WTC11 (cell line): ENCODE measurements at regions not wholly inside any gene's neighbourhood (a gene's known extent, or its start where the extent isn't known, plus 50 kb on each side); places are given as distances from the start of the nearest gene placed in this dataset.

Experiments
- ATAC-seq: fragments of 200-7000 bp; cut with Tn5 transposase; 2 replicates; pipeline ENCODE4 v1.10.0; 2021; ENCODE audit warnings: mild to moderate bottlenecking, moderate library complexity
- CTCF ChIA-PET: fragments of 300-600 bp; sonication (Branson Sonifier 250); formaldehyde crosslinking; loops from one replicate; lab custom pipeline; 2021; ENCODE audit warnings: antibody characterized with exemption; lab: Charles Lee
- POLR2A ChIA-PET: fragments of 350-600 bp; sonication (Branson Sonifier 250); formaldehyde crosslinking; loops from one replicate; lab custom pipeline; 2021; ENCODE audit warnings: antibody characterized with exemption; lab: Charles Lee
- DNase-seq: peaks from one replicate; pipeline ENCODE4 v3.0.0; 2021; ENCODE audit warnings: low spot score
- H3K27ac Mint-ChIP-seq: 2 replicates; pipeline ENCODE4 v1.8.0; 2021; ENCODE audit warnings: mixed read lengths
- H3K27me3 Mint-ChIP-seq: 2 replicates; pipeline ENCODE4 v1.8.0; 2021; ENCODE audit warnings: low read depth, mild to moderate bottlenecking, moderate library complexity, mixed read lengths
- H3K36me3 Mint-ChIP-seq: 2 replicates; pipeline ENCODE4 v1.8.0; 2021; ENCODE audit warnings: mixed read lengths
- H3K4me1 Mint-ChIP-seq: 2 replicates; pipeline ENCODE4 v1.8.0; 2022; ENCODE audit warnings: mixed read lengths
- H3K4me3 Mint-ChIP-seq: 2 replicates; pipeline ENCODE4 v1.8.0; 2021; ENCODE audit warnings: mild to moderate bottlenecking, moderate library complexity, mixed read lengths
- H3K9me3 Mint-ChIP-seq: 2 replicates; pipeline ENCODE4 v1.8.0; 2021; ENCODE audit warnings: mixed read lengths
- AFF4 ChIP-seq: sonication (generic); formaldehyde crosslinking; IDR thresholded peaks from 2 replicates; pipeline ENCODE4 v1.8.1; 2023; ENCODE audit warnings: mild to moderate bottlenecking, missing genetic modification reagents, borderline replicate concordance
- CREM ChIP-seq: sonication (generic); formaldehyde crosslinking; IDR thresholded peaks from 2 replicates; pipeline ENCODE4 v1.8.1; 2022; ENCODE audit warnings: mild to moderate bottlenecking, missing genetic modification reagents, moderate library complexity
- ELF4 ChIP-seq: sonication (generic); formaldehyde crosslinking; IDR thresholded peaks from 2 replicates; pipeline ENCODE4 v1.8.1; 2022; ENCODE audit warnings: low read depth, mild to moderate bottlenecking, moderate library complexity, missing genetic modification reagents
- ETV6 ChIP-seq: sonication (generic); formaldehyde crosslinking; IDR thresholded peaks from 2 replicates; pipeline ENCODE4 v1.8.1; 2022; ENCODE audit warnings: mild to moderate bottlenecking, missing genetic modification reagents
- FOXJ3 ChIP-seq: sonication (generic); formaldehyde crosslinking; IDR thresholded peaks from 2 replicates; pipeline ENCODE4 v1.9.0; 2021; ENCODE audit warnings: missing genetic modification reagents, mild to moderate bottlenecking, borderline replicate concordance
- FOXK1 ChIP-seq: sonication (generic); formaldehyde crosslinking; IDR thresholded peaks from 2 replicates; pipeline ENCODE4 v1.8.0; 2022; ENCODE audit warnings: mild to moderate bottlenecking, moderate library complexity, missing genetic modification reagents
- GRHL2 ChIP-seq: fragments of 250-450 bp; sonication (Bioruptor Pico); IDR thresholded peaks from 2 replicates; pipeline ENCODE4 v1.8.0; 2022; ENCODE audit warnings: mild to moderate bottlenecking, moderate library complexity; ENCODE audit not compliant: insufficient replicate concordance, severe bottlenecking
- GTF2I ChIP-seq: fragments of 250-450 bp; sonication (Bioruptor Pico); conservative IDR thresholded peaks from 2 replicates; pipeline ENCODE4 v1.4.0; 2021; ENCODE audit warnings: mild to moderate bottlenecking
- NFATC4 ChIP-seq: fragments of 250-450 bp; sonication (Bioruptor Pico); IDR thresholded peaks from 2 replicates; pipeline ENCODE4 v1.9.0; 2021; ENCODE audit warnings: mild to moderate bottlenecking
- NFE2L1 ChIP-seq: sonication (generic); formaldehyde crosslinking; IDR thresholded peaks from 2 replicates; pipeline ENCODE4 v1.8.1; 2023; ENCODE audit warnings: missing genetic modification reagents
- RELA ChIP-seq: sonication (generic); formaldehyde crosslinking; IDR thresholded peaks from 2 replicates; pipeline ENCODE4 v1.8.1; 2022; ENCODE audit warnings: missing genetic modification reagents, mild to moderate bottlenecking, borderline replicate concordance
- TP53 ChIP-seq: sonication (generic); formaldehyde crosslinking; IDR thresholded peaks from 2 replicates; pipeline ENCODE4 v1.8.1; 2023; ENCODE audit warnings: mild to moderate bottlenecking, missing genetic modification reagents
- ZBTB43 ChIP-seq: sonication (generic); formaldehyde crosslinking; IDR thresholded peaks from 2 replicates; pipeline ENCODE4 v1.8.1; 2023; ENCODE audit warnings: mild to moderate bottlenecking, missing genetic modification reagents
- ZNF121 ChIP-seq: sonication (generic); formaldehyde crosslinking; IDR thresholded peaks from 2 replicates; pipeline ENCODE4 v1.8.0; 2023; ENCODE audit warnings: missing genetic modification reagents
- ZNF263 ChIP-seq: sonication (generic); formaldehyde crosslinking; IDR thresholded peaks from 2 replicates; pipeline ENCODE4 v1.8.1; 2022; ENCODE audit warnings: low read depth, mild to moderate bottlenecking, moderate library complexity, missing genetic modification reagents
- ZNF317 ChIP-seq: sonication (generic); formaldehyde crosslinking; IDR thresholded peaks from 2 replicates; pipeline ENCODE4 v1.8.1; 2023; ENCODE audit warnings: low read depth, mild to moderate bottlenecking, moderate library complexity, missing genetic modification reagents, borderline replicate concordance
- ZNF425 ChIP-seq: fragments of 250-450 bp; sonication (Bioruptor Pico); conservative IDR thresholded peaks from 2 replicates; pipeline ENCODE4 v1.9.0; 2021; ENCODE audit warnings: mild to moderate bottlenecking
- TF ChIP-seq, protein P1 (sequence below): sonication (generic); formaldehyde crosslinking; IDR thresholded peaks from 2 replicates; pipeline ENCODE4 v1.8.0; 2022; ENCODE audit warnings: mild to moderate bottlenecking, missing genetic modification reagents
- TF ChIP-seq, protein P2 (sequence below): fragments of 200-600 bp; IDR thresholded peaks from 2 replicates; pipeline ENCODE4 v1.8.0; 2022; ENCODE audit warnings: antibody characterized with exemption
- TF ChIP-seq, protein P3 (sequence below): sonication (generic); formaldehyde crosslinking; IDR thresholded peaks from 2 replicates; pipeline ENCODE4 v1.8.0; 2022; ENCODE audit warnings: mild to moderate bottlenecking, missing genetic modification reagents

DNA sequence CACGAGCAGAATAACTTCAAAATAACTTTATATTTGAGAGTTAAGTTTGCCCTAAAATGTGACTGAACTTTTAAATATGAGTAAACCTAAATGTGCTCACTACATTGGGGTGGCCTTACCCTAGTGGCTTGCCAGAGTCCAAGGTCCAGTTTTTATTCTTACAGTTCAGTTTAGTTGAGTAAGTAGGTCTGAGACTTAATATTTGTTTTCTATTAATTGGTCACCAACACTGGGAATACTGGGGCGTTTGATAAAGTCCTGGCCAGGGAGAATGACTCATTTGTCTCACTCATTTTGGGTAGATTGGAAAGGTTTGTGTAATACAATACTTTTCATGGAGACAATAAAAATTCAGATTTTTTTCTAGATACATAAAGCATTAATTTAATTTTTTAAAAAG is 127.8 kb upstream of the SPATA13 start (continued):
- TF ChIP-seq, protein P1, sequence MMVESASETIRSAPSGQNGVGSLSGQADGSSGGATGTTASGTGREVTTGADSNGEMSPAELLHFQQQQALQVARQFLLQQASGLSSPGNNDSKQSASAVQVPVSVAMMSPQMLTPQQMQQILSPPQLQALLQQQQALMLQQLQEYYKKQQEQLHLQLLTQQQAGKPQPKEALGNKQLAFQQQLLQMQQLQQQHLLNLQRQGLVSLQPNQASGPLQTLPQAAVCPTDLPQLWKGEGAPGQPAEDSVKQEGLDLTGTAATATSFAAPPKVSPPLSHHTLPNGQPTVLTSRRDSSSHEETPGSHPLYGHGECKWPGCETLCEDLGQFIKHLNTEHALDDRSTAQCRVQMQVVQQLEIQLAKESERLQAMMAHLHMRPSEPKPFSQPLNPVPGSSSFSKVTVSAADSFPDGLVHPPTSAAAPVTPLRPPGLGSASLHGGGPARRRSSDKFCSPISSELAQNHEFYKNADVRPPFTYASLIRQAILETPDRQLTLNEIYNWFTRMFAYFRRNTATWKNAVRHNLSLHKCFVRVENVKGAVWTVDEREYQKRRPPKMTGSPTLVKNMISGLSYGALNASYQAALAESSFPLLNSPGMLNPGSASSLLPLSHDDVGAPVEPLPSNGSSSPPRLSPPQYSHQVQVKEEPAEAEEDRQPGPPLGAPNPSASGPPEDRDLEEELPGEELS (CRISPR knock-in tag) = no peak
- TF ChIP-seq ELF4 (CRISPR knock-in tag) (no peak), ETV6 (no peak), FOXK1 (CRISPR knock-in tag) (no peak), NFATC4 (no peak)

GRCh38 chr13:24033527-24034302 is 126.8 kb upstream of the SPATA13 start:
- no peak for DNase-seq
- ChIA-PET POLR2A (no interaction called here), CTCF (no interaction called here)
- Mint-ChIP-seq H3K27me3 (peaks cover 6% of the 10 kb centered on the region), H3K4me3 (no peak overlapping the region), H3K9me3 (peaks cover 5% of the 10 kb centered on the region), H3K4me1 (peaks cover 6% of the 10 kb centered on the region), H3K36me3 (no peaks in the 10 kb centered on the region), H3K27ac (no peak overlapping the region)
- TF ChIP-seq ZNF425 (CRISPR knock-in tag) (no peak), GRHL2 (CRISPR knock-in tag) (no peak), ZNF317 (CRISPR knock-in tag) (no peak), NFE2L1 (CRISPR knock-in tag) (no peak), GTF2I (CRISPR knock-in tag) (no peak), TP53 (CRISPR knock-in tag) (no peak), ZBTB43 (CRISPR knock-in tag) (no peak), ZNF263 (CRISPR knock-in tag) (no peak), AFF4 (CRISPR knock-in tag) (no peak), CREM (CRISPR knock-in tag) (no peak), RELA (CRISPR knock-in tag) (no peak), FOXJ3 (CRISPR knock-in tag) (no peak), ZNF121 (CRISPR knock-in tag) (no peak)
- TF ChIP-seq, protein P2, sequence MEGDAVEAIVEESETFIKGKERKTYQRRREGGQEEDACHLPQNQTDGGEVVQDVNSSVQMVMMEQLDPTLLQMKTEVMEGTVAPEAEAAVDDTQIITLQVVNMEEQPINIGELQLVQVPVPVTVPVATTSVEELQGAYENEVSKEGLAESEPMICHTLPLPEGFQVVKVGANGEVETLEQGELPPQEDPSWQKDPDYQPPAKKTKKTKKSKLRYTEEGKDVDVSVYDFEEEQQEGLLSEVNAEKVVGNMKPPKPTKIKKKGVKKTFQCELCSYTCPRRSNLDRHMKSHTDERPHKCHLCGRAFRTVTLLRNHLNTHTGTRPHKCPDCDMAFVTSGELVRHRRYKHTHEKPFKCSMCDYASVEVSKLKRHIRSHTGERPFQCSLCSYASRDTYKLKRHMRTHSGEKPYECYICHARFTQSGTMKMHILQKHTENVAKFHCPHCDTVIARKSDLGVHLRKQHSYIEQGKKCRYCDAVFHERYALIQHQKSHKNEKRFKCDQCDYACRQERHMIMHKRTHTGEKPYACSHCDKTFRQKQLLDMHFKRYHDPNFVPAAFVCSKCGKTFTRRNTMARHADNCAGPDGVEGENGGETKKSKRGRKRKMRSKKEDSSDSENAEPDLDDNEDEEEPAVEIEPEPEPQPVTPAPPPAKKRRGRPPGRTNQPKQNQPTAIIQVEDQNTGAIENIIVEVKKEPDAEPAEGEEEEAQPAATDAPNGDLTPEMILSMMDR = no peak
- TF ChIP-seq, protein P3, sequence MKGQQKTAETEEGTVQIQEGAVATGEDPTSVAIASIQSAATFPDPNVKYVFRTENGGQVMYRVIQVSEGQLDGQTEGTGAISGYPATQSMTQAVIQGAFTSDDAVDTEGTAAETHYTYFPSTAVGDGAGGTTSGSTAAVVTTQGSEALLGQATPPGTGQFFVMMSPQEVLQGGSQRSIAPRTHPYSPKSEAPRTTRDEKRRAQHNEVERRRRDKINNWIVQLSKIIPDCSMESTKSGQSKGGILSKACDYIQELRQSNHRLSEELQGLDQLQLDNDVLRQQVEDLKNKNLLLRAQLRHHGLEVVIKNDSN (CRISPR knock-in tag) = no peak
- ATAC-seq = no peak
